Endothelial cell of umbilical vein (primary cell): ENCODE measurements at regions not wholly inside any gene's neighbourhood (a gene's known extent, or its start where the extent isn't known, plus 50 kb on each side); places are given as distances from the start of the nearest gene placed in this dataset.

Experiments
- CTCF ChIP-seq, 2 donors: IDR thresholded peaks; 1 replicate in 1 of 2; 2 replicates in 1 of 2; pipeline ENCODE4 v1.5.1; 2011; ENCODE audit warnings: low read length in 2 of 2, mild to moderate bottlenecking in 2 of 2, moderate library complexity in 2 of 2, control low read depth in 1 of 2, inconsistent platforms in 1 of 2, low read depth in 1 of 2; ENCODE audit not compliant: insufficient read depth in 1 of 2; ENCODE audit errors: extremely low read depth in 1 of 2
- EZH2 ChIP-seq: IDR thresholded peaks from 2 replicates; pipeline ENCODE4 v1.6.1; 2012; ENCODE audit warnings: borderline replicate concordance, low read depth, mild to moderate bottlenecking, moderate library complexity, low read length, inconsistent platforms; ENCODE audit not compliant: severe bottlenecking
- FOS ChIP-seq: IDR thresholded peaks from 2 replicates; pipeline ENCODE4 v1.6.1; 2011; ENCODE audit warnings: mild to moderate bottlenecking, low read length, moderate library complexity, borderline replicate concordance; ENCODE audit not compliant: insufficient read depth
- GATA2 ChIP-seq: IDR thresholded peaks from 2 replicates; pipeline ENCODE4 v1.7.0; 2011; ENCODE audit warnings: low read depth, mild to moderate bottlenecking, moderate library complexity, mixed read lengths, low read length; ENCODE audit not compliant: insufficient read length, insufficient read depth
- JUN ChIP-seq: IDR thresholded peaks from 2 replicates; pipeline ENCODE4 v1.6.1; 2011; ENCODE audit warnings: borderline replicate concordance, low read depth; ENCODE audit not compliant: insufficient read length, insufficient read depth
- MAX ChIP-seq: IDR thresholded peaks from 2 replicates; pipeline ENCODE4 v1.6.1; 2011; ENCODE audit not compliant: insufficient read depth, insufficient read length
- MYC ChIP-seq: IDR thresholded peaks from one replicate; pipeline ENCODE4 v1.6.1; 2011; ENCODE audit warnings: mild to moderate bottlenecking, low read depth, low read length
- POLR2A ChIP-seq: IDR thresholded peaks from 2 replicates; pipeline ENCODE4 v1.6.1; 2012; ENCODE audit warnings: low read depth, mild to moderate bottlenecking, control low read depth, low read length
- POLR2AphosphoS5 ChIP-seq: IDR thresholded peaks from 2 replicates; pipeline ENCODE4 v1.6.1; 2012; ENCODE audit warnings: low read depth, mild to moderate bottlenecking, control low read depth, low read length, moderate library complexity; ENCODE audit not compliant: insufficient read depth

GRCh38 chr18:10377956-10378355 is 76.5 kb upstream of the APCDD1 start:
- TF ChIP-seq EZH2 (no peak), POLR2AphosphoS5 (no peak), CTCF (IDR thresholded peaks at IDR 0.05; ENCODE audit: extremely low read depth in 1 of 2, insufficient read depth in 1 of 2, low read depth in 1 of 2, low read length in 2 of 2) (no peak), POLR2A (no peak), GATA2 (no peak), MAX (no peak), JUN (no peak), MYC (no peak), FOS (no peak)
